Ovary (tissue), 7 donors: ENCODE measurements at regions not wholly inside any gene's neighbourhood (a gene's known extent, or its start where the extent isn't known, plus 50 kb on each side); places are given as distances from the start of the nearest gene placed in this dataset.
A peak's percentile ranks its signal among the peaks of the same experiment; 100 is the strongest.

Source experiments
- DNase-seq, 5 donors: peaks; one replicate each; pipeline ENCODE4 v3.0.0-alpha.2; 2019 to 2020
- H3K27ac ChIP-seq, 2 donors: fragments of 200-600 bp; one replicate each; pipeline versions ENCODE4 v1.5.1 to v1.8.0; 2019 to 2022
- H3K27me3 ChIP-seq: fragments of 200-600 bp; one replicate; pipeline ENCODE4 v1.8.0; 2022
- H3K36me3 ChIP-seq: fragments of 200-600 bp; sonication (generic); one replicate; pipeline ENCODE4 v1.5.1; 2019
- H3K4me1 ChIP-seq: one replicate; pipeline ENCODE4 v1.8.1; 2013; ENCODE audit warnings: mild to moderate bottlenecking, moderate library complexity; ENCODE audit not compliant: insufficient read depth
- H3K4me3 ChIP-seq: fragments of 200-600 bp; sonication (generic); one replicate; pipeline ENCODE4 v1.5.1; 2017
- H3K9me3 ChIP-seq, 2 donors: fragments of 200-600 bp in 1 of 2; sonication (generic) in 1 of 2; one replicate each; pipeline versions ENCODE4 v1.5.1 to v1.8.1; 2013 to 2019; ENCODE audit warnings: mild to moderate bottlenecking in 1 of 2, moderate library complexity in 1 of 2
- CTCF ChIP-seq, 3 donors: fragments of 450-650 bp in 2 of 3; fragments of 200-600 bp in 1 of 3; IDR thresholded peaks; one replicate each; pipeline versions ENCODE4 v1.5.1 to v1.8.0; 2016 to 2022; ENCODE audit warnings: antibody characterized with exemption in 3 of 3, mild to moderate bottlenecking in 1 of 3
- EP300 ChIP-seq: sonication (generic); formaldehyde crosslinking; IDR thresholded peaks from one replicate; pipeline ENCODE4 v1.6.1; 2017; ENCODE audit warnings: antibody characterized with exemption
- POLR2A ChIP-seq: fragments of 450-650 bp; IDR thresholded peaks from one replicate; pipeline ENCODE4 v1.6.1; 2017; ENCODE audit warnings: antibody characterized with exemption, mild to moderate bottlenecking, moderate library complexity
- WGBS, 3 donors: extraction: QIAGEN DNeasy Blood & Tissue Kit in 1 of 3; methylation state at CpG; one replicate each; pipeline versions ENCODE4 v1.1.5 to v1.1.7; 2013 to 2017; 5-methylcytosine and 5-hydroxymethylcytosine counted together
- intact Hi-C, 4 donors: fragments of 100-400 bp; cut with DNase I; formaldehyde crosslinking; loops; one replicate each; pipeline versions ENCODE4 v1.11.0 to v1.15.1; 2022 to 2023
- donor health status: DM: no; HTN: no; CAD: no; lungs with moderate emphysema.
- donor health status: DM: no; HTN: no; CAD: no.
- donor health status: Bipolar disorder and iron deficiency.
- donor health status: DM: no; HTN: no; CAD: no.
- donor health status: DM: yes; HTN: yes; CAD: no.

- no peak for TF ChIP-seq CTCF (IDR thresholded peaks at IDR 0.05)
- no peak for TF ChIP-seq POLR2A
- Histone ChIP-seq H3K27ac (no peak overlapping the region), H3K4me3 (no peak overlapping the region), H3K36me3 (no peaks in the 10 kb centered on the region), H3K4me1 (no peaks in the 10 kb centered on the region), H3K9me3 (no peaks in the 10 kb centered on the region), H3K27me3 (no peaks in the 10 kb centered on the region)
- intact Hi-C loops: no loop called here
- no peak for DNase-seq
- 67 to 80% (median 75%) methylated on average over 4 of the region's 4 CpGs for WGBS, 3 donors
These were observed 219.5 kb downstream of the GALR1 start for GRCh38 chr18:77469131-77469530.

DNA sequence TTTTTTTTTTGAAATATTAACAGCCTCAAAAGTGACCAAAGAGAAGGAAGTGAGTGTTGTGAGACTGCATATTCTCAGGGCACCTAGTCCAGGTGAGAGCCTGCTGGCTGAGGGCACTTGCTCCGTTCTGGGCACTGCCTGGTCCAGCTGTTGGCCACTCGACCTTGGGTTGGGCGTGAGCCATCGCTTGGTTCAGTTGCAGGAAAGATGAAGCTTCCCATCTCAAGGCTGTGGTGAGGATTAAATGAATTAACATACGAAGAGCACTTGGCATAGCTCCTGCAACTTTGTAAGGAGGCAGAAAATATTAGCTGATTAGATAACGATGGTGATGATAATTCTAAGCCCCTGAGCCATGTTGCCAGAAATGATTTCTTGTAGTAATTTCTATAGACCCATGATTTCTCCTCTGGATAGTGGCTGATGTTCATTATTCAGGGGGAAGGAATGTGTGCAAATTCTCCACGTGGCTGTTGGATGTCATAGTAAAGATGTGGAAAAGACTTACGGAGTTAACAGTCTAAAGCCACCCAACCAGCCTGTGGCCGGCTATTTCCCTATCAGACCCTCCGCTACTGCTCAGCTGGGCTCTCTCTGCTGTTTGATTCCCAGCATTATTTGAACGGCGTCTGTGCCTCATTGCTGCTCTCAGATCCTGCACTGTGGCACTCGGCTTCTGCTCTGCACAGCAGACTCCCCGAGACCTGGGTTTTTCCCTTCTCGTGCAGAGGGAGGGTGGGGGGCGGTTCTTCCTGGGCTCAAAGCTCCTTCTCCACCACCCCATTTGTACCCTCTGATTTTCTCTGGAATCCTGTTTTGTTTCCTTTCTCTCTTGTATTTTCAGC lies 221.1 kb downstream of the GALR1 start:
- Histone ChIP-seq H3K4me3 (no peak overlapping the region), H3K36me3 (no peaks in the 10 kb centered on the region), H3K27ac (no peak overlapping the region), H3K27me3 (no peaks in the 10 kb centered on the region), H3K9me3 (no peaks in the 10 kb centered on the region), H3K4me1 (no peaks in the 10 kb centered on the region)
- 44 to 49% (median 44%) methylated on average over 16 of the region's 16 CpGs for WGBS, 3 donors
- TF ChIP-seq CTCF (IDR thresholded peaks at IDR 0.05) (no peak), POLR2A (no peak), EP300 (no peak)
- DNase-seq: no peak
- intact Hi-C loops: loop anchor here in 1 of 4 donors (5.0 kb wide), 1 partner anchor 1703 kb away; no protein-coding TSS in a partner anchor

DNA sequence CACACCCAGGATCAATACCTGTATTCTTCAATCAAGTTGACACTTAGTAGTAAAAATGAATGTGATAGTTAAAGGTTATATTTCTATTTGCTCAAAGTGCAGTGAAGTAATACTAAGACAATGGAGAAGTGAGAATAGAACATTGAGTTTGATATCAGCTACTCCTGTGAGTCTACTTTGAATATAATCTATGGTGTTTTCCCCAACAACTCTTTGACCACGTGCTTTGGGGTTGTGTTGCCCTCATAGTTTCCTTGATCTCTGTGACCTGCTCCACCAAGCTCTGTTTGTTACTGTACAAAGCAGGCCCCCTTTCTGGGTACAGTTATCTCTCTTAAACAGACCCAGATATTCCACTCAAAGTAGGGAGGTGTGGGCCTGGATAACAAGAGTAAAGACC lies 222.9 kb downstream of the GALR1 start:
- H3K4me3 ChIP-seq: no peak overlapping the region
- no peaks in the 10 kb centered on the region for H3K27me3 ChIP-seq
- WGBS, 3 donors: 8 to 45% (median 12%) methylated on average over 1 of the region's 1 CpG
- no peaks in the 10 kb centered on the region for H3K4me1 ChIP-seq
- intact Hi-C loops: loop anchor here in 1 of 4 donors (5.0 kb wide), 1 partner anchor 1705 kb away; no protein-coding TSS in a partner anchor
- no peaks in the 10 kb centered on the region for H3K36me3 ChIP-seq
- H3K9me3 ChIP-seq: no peaks in the 10 kb centered on the region
- DNase-seq: no peak
- TF ChIP-seq EP300: no peak
- no peak overlapping the region for H3K27ac ChIP-seq

- WGBS, 3 donors: 38 to 42% (median 39%) methylated on average over 9 of the region's 9 CpGs
- Histone ChIP-seq H3K4me3 (no peak overlapping the region), H3K9me3 (no peaks in the 10 kb centered on the region), H3K27me3 (no peaks in the 10 kb centered on the region), H3K36me3 (no peaks in the 10 kb centered on the region), H3K4me1 (no peaks in the 10 kb centered on the region), H3K27ac (no peak overlapping the region)
- peak in 1 of 5 donors; percentile 33 for DNase-seq
- TF ChIP-seq EP300 (no peak), POLR2A (no peak), CTCF (IDR thresholded peaks at IDR 0.05) (no peak)
- intact Hi-C loops: no loop called here
These were observed 229.2 kb downstream of the GALR1 start for GRCh38 chr18:77478646-77479442.

GRCh38 chr18:77481541-77481940 lies 231.9 kb downstream of the GALR1 start:
- no peak for TF ChIP-seq EP300
- no peak for TF ChIP-seq CTCF (IDR thresholded peaks at IDR 0.05)
- no peak for TF ChIP-seq POLR2A
- no peaks in the 10 kb centered on the region for H3K9me3 ChIP-seq
- no peak overlapping the region for H3K4me3 ChIP-seq
- no peak overlapping the region for H3K27ac ChIP-seq
- intact Hi-C loops: no loop called here
- no peak for DNase-seq
- 59 to 66% (median 63%) methylated on average over 3 of the region's 3 CpGs for WGBS, 3 donors
- H3K27me3 ChIP-seq: no peaks in the 10 kb centered on the region
- H3K4me1 ChIP-seq: no peaks in the 10 kb centered on the region
- H3K36me3 ChIP-seq: no peaks in the 10 kb centered on the region
